ENCODE measurements at regions not wholly inside any gene's neighbourhood (a gene's known extent, or its start where the extent isn't known, plus 50 kb on each side); places are given as distances from the start of the nearest gene placed in this dataset.
A peak's percentile ranks its signal among the peaks of the same experiment; 100 is the strongest.

- Mint-ChIP-seq H3K27me3 (peaks cover 34% of the 10 kb centered on the region), H3K36me3 (ENCODE audit: insufficient read depth) (no peaks in the 10 kb centered on the region), H3K4me1 (ENCODE audit: low read depth) (no peaks in the 10 kb centered on the region), H3K27ac (peak overlapping the region; percentile 49), H3K9me3 (ENCODE audit: low read depth) (no peaks in the 10 kb centered on the region), H3K4me3 (ENCODE audit: low read depth) (no peak overlapping the region)
- TF ChIP-seq, protein P1, sequence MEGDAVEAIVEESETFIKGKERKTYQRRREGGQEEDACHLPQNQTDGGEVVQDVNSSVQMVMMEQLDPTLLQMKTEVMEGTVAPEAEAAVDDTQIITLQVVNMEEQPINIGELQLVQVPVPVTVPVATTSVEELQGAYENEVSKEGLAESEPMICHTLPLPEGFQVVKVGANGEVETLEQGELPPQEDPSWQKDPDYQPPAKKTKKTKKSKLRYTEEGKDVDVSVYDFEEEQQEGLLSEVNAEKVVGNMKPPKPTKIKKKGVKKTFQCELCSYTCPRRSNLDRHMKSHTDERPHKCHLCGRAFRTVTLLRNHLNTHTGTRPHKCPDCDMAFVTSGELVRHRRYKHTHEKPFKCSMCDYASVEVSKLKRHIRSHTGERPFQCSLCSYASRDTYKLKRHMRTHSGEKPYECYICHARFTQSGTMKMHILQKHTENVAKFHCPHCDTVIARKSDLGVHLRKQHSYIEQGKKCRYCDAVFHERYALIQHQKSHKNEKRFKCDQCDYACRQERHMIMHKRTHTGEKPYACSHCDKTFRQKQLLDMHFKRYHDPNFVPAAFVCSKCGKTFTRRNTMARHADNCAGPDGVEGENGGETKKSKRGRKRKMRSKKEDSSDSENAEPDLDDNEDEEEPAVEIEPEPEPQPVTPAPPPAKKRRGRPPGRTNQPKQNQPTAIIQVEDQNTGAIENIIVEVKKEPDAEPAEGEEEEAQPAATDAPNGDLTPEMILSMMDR (IDR thresholded peaks at IDR 0.05; ENCODE audit: unreplicated experiment): peak; percentile 67
- DNase-seq (ENCODE audit: low spot score, unreplicated experiment): peak; percentile 26
Measured at GRCh38 chr1:239952348-239953308, 139.1 kb upstream of the FMN2 start.

- no peak overlapping the region for H3K4me3 Mint-ChIP-seq (ENCODE audit: low read depth)
- DNase-seq (ENCODE audit: low spot score, unreplicated experiment): no peak
- H3K9me3 Mint-ChIP-seq (ENCODE audit: low read depth): no peaks in the 10 kb centered on the region
- no peaks in the 10 kb centered on the region for H3K36me3 Mint-ChIP-seq (ENCODE audit: insufficient read depth)
- no peaks in the 10 kb centered on the region for H3K4me1 Mint-ChIP-seq (ENCODE audit: low read depth)
- TF ChIP-seq, protein P1 (IDR thresholded peaks at IDR 0.05; ENCODE audit: unreplicated experiment): no peak
- no peak overlapping the region for H3K27ac Mint-ChIP-seq
- peaks cover 47% of the 10 kb centered on the region for H3K27me3 Mint-ChIP-seq
Measured at GRCh38 chr1:239954836-239955235, 136.8 kb upstream of the FMN2 start.

- TF ChIP-seq, protein P1 (IDR thresholded peaks at IDR 0.05; ENCODE audit: unreplicated experiment): no peak
- H3K4me1 Mint-ChIP-seq (ENCODE audit: low read depth): no peaks in the 10 kb centered on the region
- peaks cover 51% of the 10 kb centered on the region for H3K27me3 Mint-ChIP-seq
- no peak overlapping the region for H3K27ac Mint-ChIP-seq
- H3K36me3 Mint-ChIP-seq (ENCODE audit: insufficient read depth): no peaks in the 10 kb centered on the region
- no peak for DNase-seq (ENCODE audit: low spot score, unreplicated experiment)
- H3K9me3 Mint-ChIP-seq (ENCODE audit: low read depth): no peaks in the 10 kb centered on the region
- H3K4me3 Mint-ChIP-seq (ENCODE audit: low read depth): no peak overlapping the region
Measured at GRCh38 chr1:239955431-239955830, 136.3 kb upstream of the FMN2 start.

GRCh38 chr1:239956263-239956662 lies 135.4 kb upstream of the FMN2 start:
- Mint-ChIP-seq H3K4me1 (ENCODE audit: low read depth) (no peaks in the 10 kb centered on the region), H3K27me3 (peaks cover 53% of the 10 kb centered on the region), H3K27ac (no peak overlapping the region), H3K36me3 (ENCODE audit: insufficient read depth) (no peaks in the 10 kb centered on the region), H3K9me3 (ENCODE audit: low read depth) (no peaks in the 10 kb centered on the region), H3K4me3 (ENCODE audit: low read depth) (no peak overlapping the region)
- TF ChIP-seq, protein P1 (IDR thresholded peaks at IDR 0.05; ENCODE audit: unreplicated experiment): no peak
- DNase-seq (ENCODE audit: low spot score, unreplicated experiment): no peak

DNA sequence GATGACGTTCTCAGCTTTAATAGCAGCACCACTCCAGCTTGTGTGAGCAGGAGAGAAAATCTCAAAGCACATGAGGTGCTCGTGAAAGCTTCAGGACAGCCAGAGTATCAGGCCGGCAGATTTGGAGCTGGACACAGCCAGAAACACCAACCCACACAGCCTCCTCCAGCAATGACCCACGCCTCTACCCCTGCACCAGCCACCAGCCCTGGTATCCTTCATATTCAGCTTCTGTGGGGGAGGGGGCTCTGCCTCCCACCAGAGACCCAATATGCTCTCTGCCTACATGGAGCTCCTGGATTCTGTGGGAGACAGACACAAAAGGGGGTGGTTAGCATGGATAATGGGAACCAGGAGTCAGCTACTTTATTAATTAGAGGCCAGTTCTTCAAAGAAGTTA lies 133.6 kb upstream of the FMN2 start:
- Mint-ChIP-seq H3K27me3 (peaks cover 62% of the 10 kb centered on the region), H3K9me3 (ENCODE audit: low read depth) (no peaks in the 10 kb centered on the region), H3K27ac (no peak overlapping the region), H3K4me1 (ENCODE audit: low read depth) (no peaks in the 10 kb centered on the region), H3K4me3 (ENCODE audit: low read depth) (no peak overlapping the region), H3K36me3 (ENCODE audit: insufficient read depth) (no peaks in the 10 kb centered on the region)
- no peak for DNase-seq (ENCODE audit: low spot score, unreplicated experiment)
- TF ChIP-seq, protein P1 (IDR thresholded peaks at IDR 0.05; ENCODE audit: unreplicated experiment): no peak
